Upper lobe of left lung (tissue), 4 donors: ENCODE measurements at regions not wholly inside any gene's neighbourhood (a gene's known extent, or its start where the extent isn't known, plus 50 kb on each side); places are given as distances from the start of the nearest gene placed in this dataset.

ENCODE experiments used
- EP300 ChIP-seq, 4 donors: sonication (generic); formaldehyde crosslinking; IDR thresholded peaks; one replicate each; pipeline ENCODE4 v1.5.1; 2017; ENCODE audit warnings: antibody characterized with exemption in 4 of 4, control low read depth in 2 of 4
- TF ChIP-seq, protein P1 (sequence below), 6 experiments: fragments of 450-650 bp in 4 of 6; fragments of 200-600 bp in 2 of 6; sonication (generic) in 2 of 6; IDR thresholded peaks; one replicate each; pipeline ENCODE4 v1.5.1; 2016 to 2019; ENCODE audit warnings: antibody characterized with exemption in 6 of 6

DNA sequence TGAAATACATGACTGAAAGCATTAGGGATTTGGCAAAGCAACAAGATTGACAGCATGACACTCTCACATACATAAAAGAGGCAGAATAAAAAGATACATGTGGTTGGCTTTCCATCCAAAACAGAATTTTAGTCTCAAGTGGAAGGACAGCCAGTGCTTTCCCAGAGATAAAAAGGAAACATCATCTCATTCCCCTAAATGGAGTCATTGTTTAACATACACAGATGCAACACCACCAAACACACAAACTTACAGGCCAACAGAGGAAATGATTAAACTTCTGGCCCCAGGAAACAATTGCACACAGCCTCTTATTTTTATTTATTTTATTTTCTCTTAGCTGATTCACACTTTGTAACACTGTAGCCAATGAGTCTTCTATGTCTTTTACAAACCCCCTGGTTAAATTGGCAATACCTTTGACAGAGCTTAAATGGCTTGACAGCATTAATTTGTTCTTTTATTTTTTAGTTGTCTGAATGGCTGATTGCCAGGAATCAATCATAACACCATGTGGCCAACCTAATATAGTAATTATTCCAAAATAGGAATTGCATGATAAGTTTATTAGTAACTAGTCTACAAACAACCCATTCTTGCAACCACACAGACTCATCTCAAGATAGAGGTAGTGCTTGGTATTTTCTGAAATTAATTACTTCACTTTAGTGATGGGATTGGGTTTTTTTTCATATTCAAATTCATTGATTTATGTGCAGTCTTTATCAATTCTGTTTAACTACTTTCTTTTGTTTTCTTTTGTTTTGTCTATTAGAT lies 190.5 kb downstream of the RND3 start:
- TF ChIP-seq, protein P1, sequence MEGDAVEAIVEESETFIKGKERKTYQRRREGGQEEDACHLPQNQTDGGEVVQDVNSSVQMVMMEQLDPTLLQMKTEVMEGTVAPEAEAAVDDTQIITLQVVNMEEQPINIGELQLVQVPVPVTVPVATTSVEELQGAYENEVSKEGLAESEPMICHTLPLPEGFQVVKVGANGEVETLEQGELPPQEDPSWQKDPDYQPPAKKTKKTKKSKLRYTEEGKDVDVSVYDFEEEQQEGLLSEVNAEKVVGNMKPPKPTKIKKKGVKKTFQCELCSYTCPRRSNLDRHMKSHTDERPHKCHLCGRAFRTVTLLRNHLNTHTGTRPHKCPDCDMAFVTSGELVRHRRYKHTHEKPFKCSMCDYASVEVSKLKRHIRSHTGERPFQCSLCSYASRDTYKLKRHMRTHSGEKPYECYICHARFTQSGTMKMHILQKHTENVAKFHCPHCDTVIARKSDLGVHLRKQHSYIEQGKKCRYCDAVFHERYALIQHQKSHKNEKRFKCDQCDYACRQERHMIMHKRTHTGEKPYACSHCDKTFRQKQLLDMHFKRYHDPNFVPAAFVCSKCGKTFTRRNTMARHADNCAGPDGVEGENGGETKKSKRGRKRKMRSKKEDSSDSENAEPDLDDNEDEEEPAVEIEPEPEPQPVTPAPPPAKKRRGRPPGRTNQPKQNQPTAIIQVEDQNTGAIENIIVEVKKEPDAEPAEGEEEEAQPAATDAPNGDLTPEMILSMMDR (IDR thresholded peaks at IDR 0.05), result no peak
- TF ChIP-seq EP300 (IDR thresholded peaks at IDR 0.05), result no peak
